NOMO-1 (cell line): ENCODE measurements at regions not wholly inside any gene's neighbourhood (a gene's known extent, or its start where the extent isn't known, plus 50 kb on each side); places are given as distances from the start of the nearest gene placed in this dataset.

Experiments
- DNase-seq, 2 experiments: peaks; one replicate each; lab custom pipeline; 2025; ENCODE audit not compliant: unreplicated experiment in 2 of 2; lab: John Stamatoyannopoulos, UW

GRCh38 chr14:71524320-71524982 lies 407.8 kb upstream of the RGS6 start:
- no peak for DNase-seq

GRCh38 chr14:71525663-71526221 lies 406.5 kb upstream of the RGS6 start:
- no peak for DNase-seq

GRCh38 chr14:71526388-71526787 lies 405.8 kb upstream of the RGS6 start:
- no peak for DNase-seq

GRCh38 chr14:71527838-71528237 lies 404.4 kb upstream of the RGS6 start:
- DNase-seq, result no peak

- DNase-seq, result no peak
Measured at GRCh38 chr14:71529848-71530247, 402.4 kb upstream of the RGS6 start.

- DNase-seq, result no peak
Measured at GRCh38 chr14:71532344-71532743, 399.9 kb upstream of the RGS6 start.

- DNase-seq, result no peak
Measured at GRCh38 chr14:71532790-71533189, 399.4 kb upstream of the RGS6 start.

GRCh38 chr14:71533390-71533789 lies 398.8 kb upstream of the RGS6 start:
- DNase-seq, result no peak

GRCh38 chr14:71533800-71534199 lies 398.4 kb upstream of the RGS6 start:
- DNase-seq, result no peak

GRCh38 chr14:71534506-71534905 lies 397.7 kb upstream of the RGS6 start:
- DNase-seq, result no peak

- no peak for DNase-seq
Measured at GRCh38 chr14:71536015-71536740, 396.1 kb upstream of the RGS6 start.

GRCh38 chr14:71536927-71537772 lies 395.1 kb upstream of the RGS6 start:
- DNase-seq, result no peak

GRCh38 chr14:71538288-71538687 lies 393.9 kb upstream of the RGS6 start:
- no peak for DNase-seq

- no peak for DNase-seq
Measured at GRCh38 chr14:71538938-71539649, 393.1 kb upstream of the RGS6 start.

- peak in 1 of 2 experiments; percentile 46 for DNase-seq
Measured at GRCh38 chr14:71539650-71540285, 392.5 kb upstream of the RGS6 start.

GRCh38 chr14:71541271-71541670 lies 391.0 kb upstream of the RGS6 start:
- DNase-seq, result no peak

GRCh38 chr14:71541973-71542690 lies 390.1 kb upstream of the RGS6 start:
- DNase-seq, result peak in 1 of 2 experiments; percentile 11

- DNase-seq, result peak in 1 of 2 experiments; percentile 38
Measured at GRCh38 chr14:71549421-71550050, 382.7 kb upstream of the RGS6 start.

GRCh38 chr14:71550367-71550766 lies 381.9 kb upstream of the RGS6 start:
- DNase-seq, result no peak
